Hematopoietic multipotent progenitor cell treated with erythropoietin and hydrocortisone succinate and interleukin-3 and kit ligand, for 17 days (in vitro differentiated cells): ENCODE measurements at regions not wholly inside any gene's neighbourhood (a gene's known extent, or its start where the extent isn't known, plus 50 kb on each side); places are given as distances from the start of the nearest gene placed in this dataset.

Experiments used
- DNase-seq: peaks from one replicate; pipeline ENCODE4 v3.0.0-alpha.2; 2015; ENCODE audit warnings: low spot score

- DNase-seq = no peak
These were observed 1095.5 kb upstream of the IGFBP7 start for GRCh38 chr4:58205446-58206235.

- DNase-seq = no peak
These were observed 1082.0 kb upstream of the IGFBP7 start for GRCh38 chr4:58192217-58192616.

DNA sequence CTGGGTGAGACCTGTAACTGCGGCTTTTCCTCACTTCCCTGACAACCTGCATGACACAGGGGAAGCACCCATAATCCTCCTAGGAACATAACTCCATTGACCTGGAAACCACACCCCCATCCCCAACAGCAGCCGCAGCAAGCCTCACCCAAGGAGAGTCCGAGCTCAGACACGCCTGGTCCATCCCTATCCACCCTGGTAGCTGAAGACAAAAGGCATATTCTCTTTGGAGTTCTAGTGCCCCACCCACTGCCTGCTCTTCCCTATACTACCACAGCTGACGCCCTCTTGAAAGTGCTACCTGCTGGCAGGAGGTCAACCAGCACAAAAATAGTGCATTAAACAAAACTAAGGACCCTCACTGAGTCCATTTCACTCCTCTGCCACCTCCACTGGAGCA lies 1080.9 kb upstream of the IGFBP7 start:
- DNase-seq = no peak

GRCh38 chr4:58188316-58188715 lies 1078.1 kb upstream of the IGFBP7 start:
- no peak for DNase-seq

GRCh38 chr4:58175024-58175423 lies 1064.8 kb upstream of the IGFBP7 start:
- no peak for DNase-seq

- DNase-seq = no peak
These were observed 1056.3 kb upstream of the IGFBP7 start for GRCh38 chr4:58166490-58166889.

DNA sequence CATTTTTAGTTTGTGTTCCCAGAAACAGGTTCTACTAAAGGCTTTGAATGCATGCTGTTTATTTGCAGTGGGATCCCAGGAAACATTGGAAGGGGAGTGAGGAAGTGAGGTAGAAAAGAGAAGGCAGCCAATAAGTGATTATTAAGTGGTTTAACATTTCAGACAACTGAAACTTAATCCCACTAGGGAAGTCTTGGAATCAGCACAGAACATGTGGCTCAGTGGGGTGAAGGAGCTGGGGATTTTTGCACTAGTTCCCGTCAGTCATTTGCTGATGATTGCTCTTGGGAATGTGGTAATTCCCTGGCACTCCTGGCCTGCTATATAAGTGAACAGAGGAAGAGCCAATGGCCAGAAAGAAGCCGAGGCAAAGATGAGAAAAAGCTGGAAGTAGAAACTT lies 1053.0 kb upstream of the IGFBP7 start:
- no peak for DNase-seq

DNA sequence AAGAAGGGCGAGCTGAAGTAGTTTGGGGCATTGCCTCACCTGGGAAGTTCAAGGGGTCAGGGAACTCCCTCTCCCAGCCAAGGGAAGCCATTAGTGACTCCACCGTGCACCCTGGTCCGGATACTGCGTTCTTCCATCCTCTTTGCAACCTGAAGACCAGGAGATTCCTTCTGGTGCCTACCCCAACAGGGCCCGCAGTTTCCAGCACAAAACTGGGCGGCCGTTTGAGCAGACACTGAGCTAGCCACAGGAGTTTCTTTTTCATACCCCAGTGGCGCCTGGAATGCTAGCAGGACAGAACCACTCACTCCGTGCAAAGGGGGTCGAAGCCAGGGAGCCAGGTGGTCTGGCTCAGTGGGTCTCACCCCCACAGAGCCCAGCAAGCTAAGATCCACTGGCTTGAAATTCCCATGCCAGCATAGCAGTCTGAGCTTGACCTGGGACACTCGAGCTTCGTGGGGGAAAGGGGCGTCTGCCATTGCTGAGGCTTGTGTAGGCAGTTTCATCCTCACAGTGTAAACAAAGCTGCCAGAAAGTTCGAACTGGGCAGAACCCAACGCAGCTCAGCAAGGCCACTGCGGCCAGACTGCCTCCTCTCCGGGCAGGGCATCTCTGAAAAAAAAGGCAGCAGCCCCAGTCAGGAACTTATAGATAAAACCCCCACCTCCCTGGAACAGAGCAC lies 1039.4 kb upstream of the IGFBP7 start:
- DNase-seq = no peak

DNA sequence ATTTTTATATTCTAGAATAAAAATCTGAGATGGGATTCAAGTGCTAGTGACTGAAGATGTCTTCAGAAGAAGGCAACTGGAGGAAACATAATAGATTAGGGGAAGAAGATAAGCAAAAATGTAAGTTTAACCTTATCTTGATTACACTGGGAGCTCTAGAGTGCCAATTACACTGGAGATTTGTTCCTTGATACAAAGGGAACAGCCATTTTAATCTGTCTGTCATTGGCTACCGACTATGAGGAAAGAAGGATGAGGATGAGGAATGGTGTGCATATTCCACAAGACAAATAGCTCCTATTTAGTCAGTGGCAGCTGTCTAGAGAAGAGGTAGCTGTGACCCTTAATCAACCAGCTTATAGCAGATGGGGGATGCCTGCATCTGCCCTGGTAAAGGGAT lies 1034.5 kb upstream of the IGFBP7 start:
- no peak for DNase-seq

- DNase-seq = no peak
These were observed 1028.8 kb upstream of the IGFBP7 start for GRCh38 chr4:58138786-58139668.

DNA sequence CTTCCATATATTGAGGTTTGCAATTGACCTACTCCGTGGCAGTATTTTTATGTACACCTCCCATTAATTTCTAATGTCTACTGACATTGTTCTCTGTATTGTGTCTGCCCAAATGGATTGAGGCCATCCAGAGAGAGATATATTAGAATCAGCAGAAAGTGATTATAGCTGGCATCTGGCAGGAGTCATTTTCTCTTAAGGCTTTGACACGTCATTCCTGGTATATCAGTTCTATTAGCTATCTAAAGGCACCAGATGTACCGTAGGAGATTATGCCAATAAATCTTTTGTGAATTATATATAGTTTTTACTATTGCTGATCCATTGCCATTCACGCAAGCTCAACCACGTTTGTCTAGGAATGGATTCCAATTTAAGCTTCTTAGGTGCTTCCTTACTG lies 1026.4 kb upstream of the IGFBP7 start:
- no peak for DNase-seq

- DNase-seq = no peak
These were observed 1017.5 kb upstream of the IGFBP7 start for GRCh38 chr4:58127680-58128079.

DNA sequence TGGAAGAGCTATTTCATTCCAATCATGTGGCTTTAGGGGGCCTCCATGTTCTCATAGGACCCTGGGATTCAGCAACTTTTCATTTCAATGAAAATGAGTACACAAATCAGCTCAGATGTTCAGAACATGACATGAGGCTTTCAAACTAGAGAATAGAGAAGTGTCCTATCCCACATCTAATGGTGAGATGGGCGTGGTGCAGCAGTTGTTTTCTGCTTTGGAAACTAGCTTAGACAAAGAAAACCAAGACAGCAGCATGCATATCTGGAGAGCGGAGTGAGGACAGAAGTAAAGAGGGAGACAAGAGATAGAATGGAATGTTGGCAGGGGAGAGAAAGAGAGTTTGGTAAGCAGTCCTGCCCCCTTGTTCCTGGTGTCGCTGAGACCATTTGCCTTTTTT lies 1009.1 kb upstream of the IGFBP7 start:
- DNase-seq = no peak

GRCh38 chr4:58113126-58113525 lies 1002.9 kb upstream of the IGFBP7 start:
- no peak for DNase-seq

DNA sequence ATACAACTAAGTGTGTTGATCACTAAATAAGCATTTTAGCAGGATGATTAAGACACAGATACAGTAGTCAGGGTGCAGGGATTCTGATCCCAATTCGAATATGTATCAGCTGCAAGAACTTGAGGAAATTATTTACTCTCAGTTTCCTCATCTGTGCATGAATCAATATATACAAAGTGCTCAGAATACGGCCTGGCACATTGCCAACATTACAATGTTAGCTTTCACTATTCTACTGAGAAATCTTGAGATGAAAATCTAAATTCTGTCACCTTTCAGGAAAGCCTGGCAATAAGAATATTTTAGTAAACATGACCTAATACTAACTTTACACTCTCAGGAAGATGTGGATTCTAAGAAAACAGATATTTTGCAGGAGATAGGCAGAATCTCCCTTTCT lies 1001.6 kb upstream of the IGFBP7 start:
- no peak for DNase-seq

DNA sequence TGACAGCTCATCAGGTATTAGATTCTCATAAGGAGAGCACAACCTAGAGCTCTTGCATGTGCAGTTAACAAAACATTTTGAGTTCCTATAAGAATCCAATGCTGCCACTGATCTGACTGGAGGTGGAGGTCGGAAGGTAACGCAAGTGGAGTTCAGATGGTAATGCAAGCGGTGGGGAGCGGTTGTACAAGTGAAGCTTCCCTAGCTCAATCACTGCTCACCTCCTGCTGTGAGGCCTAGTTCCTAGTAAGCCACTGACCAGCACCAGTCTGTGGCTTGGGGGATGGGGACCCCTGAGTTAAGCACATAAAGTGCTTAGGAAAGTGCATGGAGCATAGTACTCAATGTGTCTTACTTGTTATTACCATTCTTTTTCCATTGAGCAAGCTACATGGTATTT lies 983.2 kb upstream of the IGFBP7 start:
- DNase-seq = no peak

GRCh38 chr4:58090539-58090938 lies 980.4 kb upstream of the IGFBP7 start:
- DNase-seq = no peak

GRCh38 chr4:58081356-58081755 lies 971.2 kb upstream of the IGFBP7 start:
- DNase-seq = no peak

GRCh38 chr4:58075724-58076123 lies 965.5 kb upstream of the IGFBP7 start:
- DNase-seq = no peak

- DNase-seq = no peak
These were observed 964.2 kb upstream of the IGFBP7 start for GRCh38 chr4:58074382-58074781.

- no peak for DNase-seq
These were observed 960.5 kb upstream of the IGFBP7 start for GRCh38 chr4:58070726-58071125.

- DNase-seq = no peak
These were observed 954.5 kb upstream of the IGFBP7 start for GRCh38 chr4:58064653-58065052.
